Omental fat pad (tissue), 3 donors: ENCODE measurements at regions not wholly inside any gene's neighbourhood (a gene's known extent, or its start where the extent isn't known, plus 50 kb on each side); places are given as distances from the start of the nearest gene placed in this dataset.
"Not testable (repeated sequence)": the region's sequence is repeated elsewhere in the genome, so short reads cannot be mapped to it uniquely, and the experiment has no call there.

Source experiments
- ATAC-seq: fragments of 150-250 bp; one replicate; pipeline ENCODE4 v1.9.1; 2016; ENCODE audit warnings: mild to moderate bottlenecking, moderate library complexity; ENCODE audit not compliant: low FRiP score
- DNase-seq: peaks from one replicate; pipeline ENCODE4 v3.0.0-alpha.2; 2019; ENCODE audit warnings: low spot score
- TF ChIP-seq, protein P1 (sequence below), 3 donors: fragments of 450-650 bp; IDR thresholded peaks; one replicate each; pipeline ENCODE4 v1.5.1; 2016 to 2017; ENCODE audit warnings: antibody characterized with exemption in 3 of 3, mild to moderate bottlenecking in 3 of 3, moderate library complexity in 2 of 3

DNA sequence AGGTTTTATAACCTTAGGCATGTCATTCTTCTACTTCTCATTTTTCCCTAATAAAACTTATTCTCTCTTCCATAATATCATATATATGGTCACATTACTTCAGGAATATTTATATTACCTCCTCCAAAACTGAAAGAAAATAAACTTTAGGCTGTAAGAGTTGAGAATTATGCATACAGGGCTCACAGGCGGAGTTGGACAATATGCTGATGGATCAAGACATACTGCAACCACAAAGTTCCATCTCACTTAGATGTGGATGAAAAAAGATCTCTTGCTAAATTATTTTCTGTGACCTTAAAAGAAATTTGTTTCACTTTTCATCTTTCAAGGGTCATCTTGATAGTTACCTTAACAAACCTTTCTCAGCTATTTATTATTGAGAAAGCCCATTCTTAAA is 152.6 kb upstream of the PDE4B start:
- DNase-seq (no peak), ATAC-seq (no peak)
- TF ChIP-seq, protein P1, sequence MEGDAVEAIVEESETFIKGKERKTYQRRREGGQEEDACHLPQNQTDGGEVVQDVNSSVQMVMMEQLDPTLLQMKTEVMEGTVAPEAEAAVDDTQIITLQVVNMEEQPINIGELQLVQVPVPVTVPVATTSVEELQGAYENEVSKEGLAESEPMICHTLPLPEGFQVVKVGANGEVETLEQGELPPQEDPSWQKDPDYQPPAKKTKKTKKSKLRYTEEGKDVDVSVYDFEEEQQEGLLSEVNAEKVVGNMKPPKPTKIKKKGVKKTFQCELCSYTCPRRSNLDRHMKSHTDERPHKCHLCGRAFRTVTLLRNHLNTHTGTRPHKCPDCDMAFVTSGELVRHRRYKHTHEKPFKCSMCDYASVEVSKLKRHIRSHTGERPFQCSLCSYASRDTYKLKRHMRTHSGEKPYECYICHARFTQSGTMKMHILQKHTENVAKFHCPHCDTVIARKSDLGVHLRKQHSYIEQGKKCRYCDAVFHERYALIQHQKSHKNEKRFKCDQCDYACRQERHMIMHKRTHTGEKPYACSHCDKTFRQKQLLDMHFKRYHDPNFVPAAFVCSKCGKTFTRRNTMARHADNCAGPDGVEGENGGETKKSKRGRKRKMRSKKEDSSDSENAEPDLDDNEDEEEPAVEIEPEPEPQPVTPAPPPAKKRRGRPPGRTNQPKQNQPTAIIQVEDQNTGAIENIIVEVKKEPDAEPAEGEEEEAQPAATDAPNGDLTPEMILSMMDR (IDR thresholded peaks at IDR 0.05): no peak

DNA sequence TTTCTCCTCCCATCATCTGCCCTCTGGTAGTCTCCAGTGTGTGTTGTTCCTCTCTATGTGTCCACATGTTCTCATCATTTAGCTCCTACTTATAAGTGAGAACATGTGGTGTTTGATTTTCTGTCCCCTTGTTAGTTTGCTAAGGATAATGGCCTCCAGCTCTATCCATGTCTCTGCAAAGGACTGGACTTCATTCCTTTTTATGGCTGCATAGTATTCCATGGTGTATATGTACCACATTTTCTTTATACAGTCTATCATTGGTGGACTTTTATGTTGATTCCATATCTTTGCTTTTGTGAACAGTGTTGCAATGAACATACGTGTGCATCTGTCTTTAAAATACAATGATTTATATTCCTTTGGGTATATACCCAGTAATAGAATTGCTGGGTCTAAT is 143.5 kb upstream of the PDE4B start:
- DNase-seq, ATAC-seq: not testable (repeated sequence)

DNA sequence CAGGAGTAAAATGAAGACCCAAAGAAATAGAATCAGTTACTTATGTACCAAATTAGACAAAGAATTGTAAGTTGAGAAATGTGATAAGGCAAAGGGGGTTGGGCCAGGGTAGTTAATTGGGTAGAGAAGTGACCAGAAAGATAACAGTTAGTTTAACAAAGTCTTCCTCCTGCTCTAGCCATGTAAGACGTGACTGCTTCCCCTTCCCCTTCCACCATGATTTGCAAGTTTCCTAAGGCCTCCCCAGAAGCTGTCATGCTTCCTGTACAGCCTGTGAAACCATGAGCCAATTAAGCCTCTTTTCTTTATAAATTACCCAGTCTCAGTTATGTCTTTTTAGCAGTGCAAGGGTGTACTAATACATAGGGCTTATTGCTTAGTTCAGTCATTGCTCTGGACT is 142.0 kb upstream of the PDE4B start:
- ATAC-seq (no peak), DNase-seq (no peak)
- TF ChIP-seq, protein P1 (IDR thresholded peaks at IDR 0.05): no peak

DNA sequence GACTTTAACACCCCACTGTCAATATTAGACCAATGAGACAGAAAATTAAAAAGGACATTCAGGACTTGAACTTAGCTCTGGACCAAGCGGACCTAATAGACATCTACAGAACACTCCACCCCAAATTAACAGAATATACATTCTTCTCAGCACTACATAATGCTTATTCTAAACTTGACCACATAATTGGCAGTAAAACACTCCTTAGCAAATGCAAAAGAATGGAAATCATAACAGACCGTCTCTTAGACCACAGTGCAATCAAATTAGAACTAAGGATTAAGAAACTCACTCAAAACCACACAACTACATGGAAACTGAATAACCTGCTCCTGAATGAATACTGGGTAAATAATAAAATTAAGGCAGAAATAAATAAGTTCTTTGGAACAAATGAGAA is 138.2 kb upstream of the PDE4B start:
- DNase-seq: not testable (repeated sequence)

DNA sequence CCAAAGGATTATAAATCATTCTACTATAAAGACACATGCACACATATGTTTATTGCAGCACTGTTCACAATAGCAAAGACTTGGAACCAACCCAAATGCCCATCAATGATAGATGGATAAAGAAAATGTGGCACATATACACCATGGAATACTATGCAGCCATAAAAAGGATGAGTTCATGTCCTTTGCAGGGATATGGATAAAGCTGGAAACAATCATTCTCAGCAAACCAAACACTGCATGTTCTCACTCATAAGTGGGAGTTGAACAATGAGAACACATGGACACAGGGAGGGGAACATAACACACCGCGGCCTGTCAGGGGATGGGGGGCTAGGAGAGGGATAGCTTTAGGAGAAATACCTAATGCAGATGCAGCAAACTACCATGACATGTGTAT is 135.1 kb upstream of the PDE4B start:
- not testable (repeated sequence) for ATAC-seq

More for the DNA sequence above, 138.2 kb upstream of the PDE4B start:
- ATAC-seq: not testable (repeated sequence)

DNA sequence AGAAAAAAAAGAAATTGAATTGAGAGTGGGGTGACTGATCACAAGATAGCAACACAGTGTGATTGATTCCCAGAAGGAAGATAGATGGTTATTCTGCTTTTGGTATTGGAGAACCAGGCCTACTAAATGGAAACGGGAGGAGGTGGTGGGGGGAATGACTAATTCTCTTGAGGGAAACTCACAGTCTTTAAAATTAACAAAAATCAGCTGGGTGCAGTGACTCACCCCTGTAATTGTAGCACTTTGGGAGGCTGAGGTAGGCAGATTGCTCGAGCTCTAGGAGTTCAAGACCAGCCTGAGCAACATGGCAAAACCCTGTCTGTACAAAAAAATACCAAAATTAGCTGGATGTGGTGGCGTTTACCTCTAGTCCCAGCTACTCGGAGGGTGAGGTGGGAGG is 134.6 kb upstream of the PDE4B start:
- ATAC-seq: no peak
- TF ChIP-seq, protein P1 (IDR thresholded peaks at IDR 0.05): no peak
- no peak for DNase-seq

More for the DNA sequence above, 135.1 kb upstream of the PDE4B start:
- DNase-seq: not testable (repeated sequence)

DNA sequence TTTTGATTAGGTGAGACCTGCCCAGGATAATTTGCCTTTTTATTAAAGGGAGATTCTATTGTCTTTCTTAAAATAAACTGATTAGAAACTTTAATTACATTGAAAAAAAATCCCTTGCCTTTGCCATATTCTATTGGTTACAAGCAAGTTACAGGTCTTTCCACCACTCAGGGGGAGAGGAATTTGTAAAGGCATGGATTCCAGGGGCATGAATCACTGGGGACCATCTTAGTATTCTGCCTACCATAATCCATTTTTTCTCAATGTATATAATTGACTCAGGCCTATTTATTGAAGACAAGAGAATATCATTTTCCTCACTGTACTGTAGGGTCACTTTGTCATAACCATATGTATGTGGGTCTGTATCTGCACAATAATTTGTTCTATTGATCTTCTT is 124.3 kb upstream of the PDE4B start:
- ATAC-seq (no peak), DNase-seq (no peak)

DNA sequence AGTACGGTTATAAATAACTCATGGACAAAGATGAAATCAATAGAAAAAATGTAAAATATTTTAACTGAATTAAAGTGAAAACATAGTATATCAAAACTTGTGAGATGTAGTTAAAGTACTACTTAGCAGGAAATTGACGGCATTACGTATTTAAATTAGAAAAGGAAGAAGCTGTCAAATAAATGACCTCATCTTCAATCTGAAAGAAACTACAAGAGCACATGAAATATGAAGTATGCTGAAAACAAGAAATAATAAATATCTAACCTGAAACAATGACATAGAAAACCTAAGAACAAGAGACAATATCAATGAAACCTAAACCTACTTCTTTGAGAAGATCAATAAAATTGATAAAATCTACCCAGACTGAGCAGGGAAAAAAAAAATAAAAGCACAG is 122.2 kb upstream of the PDE4B start:
- no peak for DNase-seq
- ATAC-seq: no peak
- TF ChIP-seq, protein P1 (IDR thresholded peaks at IDR 0.05): no peak

More for the DNA sequence above, 124.3 kb upstream of the PDE4B start:
- TF ChIP-seq, protein P1 (IDR thresholded peaks at IDR 0.05): no peak

DNA sequence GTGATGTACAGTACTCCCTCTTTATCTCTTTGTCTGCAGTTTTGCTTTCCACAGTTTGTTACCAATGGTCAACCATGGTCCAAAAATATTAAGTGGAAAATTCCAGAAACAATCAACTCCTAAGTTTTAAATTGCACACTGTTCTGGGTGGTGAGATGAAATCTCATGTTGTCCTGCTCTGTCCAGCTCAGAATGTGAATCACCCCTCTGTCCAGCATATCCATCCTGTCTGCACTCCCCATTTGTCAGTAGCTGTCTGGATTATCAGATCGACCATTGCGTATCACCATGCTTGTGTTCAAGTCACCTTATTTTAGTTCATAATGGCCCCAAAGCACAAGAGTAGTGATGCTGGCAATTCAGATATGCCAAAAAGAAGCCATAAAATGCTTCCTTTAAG is 118.2 kb upstream of the PDE4B start:
- DNase-seq: no peak
- no peak for ATAC-seq
- TF ChIP-seq, protein P1 (IDR thresholded peaks at IDR 0.05): no peak
